ENCODE measurements at regions not wholly inside any gene's neighbourhood (a gene's known extent, or its start where the extent isn't known, plus 50 kb on each side); places are given as distances from the start of the nearest gene placed in this dataset.

GRCh38 chr9:2480255-2480837, 141.2 kb upstream of the VLDLR start:
- H3K4me2 ChIP-seq = no peak overlapping the region
- no peak for TF ChIP-seq Cebpa-rat (IDR thresholded peaks at IDR 0.05)
- no peak overlapping the region for H3K9ac ChIP-seq
- H3K4me3 ChIP-seq = no peak overlapping the region
- H3K4me1 ChIP-seq = peaks cover 1% of the 10 kb centered on the region; the same call in 1 of the 2 replicates
- H3K9me3 ChIP-seq = peaks cover 6% of the 10 kb centered on the region; the same call in 1 of the 2 replicates
- H3K27ac ChIP-seq = no peak overlapping the region
- no peaks in the 10 kb centered on the region for H3K27me3 ChIP-seq
- no peaks in the 10 kb centered on the region for H4K20me1 ChIP-seq
- peaks cover 5% of the 10 kb centered on the region; the same call in 1 of the 2 replicates for H3K36me3 ChIP-seq

GRCh38 chr9:2481216-2481615, 140.4 kb upstream of the VLDLR start:
- H3K4me3 ChIP-seq = no peak overlapping the region
- no peaks in the 10 kb centered on the region for H4K20me1 ChIP-seq

GRCh38 chr9:2486988-2487387, 134.6 kb upstream of the VLDLR start:
- no peak overlapping the region for H3K4me2 ChIP-seq
- H3K36me3 ChIP-seq = peaks cover 11% of the 10 kb centered on the region
- H3K9ac ChIP-seq = no peak overlapping the region
- H3K27ac ChIP-seq = no peak overlapping the region
- H3K27me3 ChIP-seq = no peaks in the 10 kb centered on the region
- peaks cover 6% of the 10 kb centered on the region; the same call in 1 of the 2 replicates for H3K9me3 ChIP-seq
- no peaks in the 10 kb centered on the region for H4K20me1 ChIP-seq
- H3K4me3 ChIP-seq = no peak overlapping the region
- TF ChIP-seq Cebpa-rat (IDR thresholded peaks at IDR 0.05) = no peak
- no peaks in the 10 kb centered on the region for H3K4me1 ChIP-seq

More at GRCh38 chr9:2481216-2481615, 140.4 kb upstream of the VLDLR start:
- H3K4me2 ChIP-seq = no peak overlapping the region
- no peak overlapping the region for H3K27ac ChIP-seq
- H3K4me1 ChIP-seq = no peaks in the 10 kb centered on the region
- peaks cover 5% of the 10 kb centered on the region; the same call in 1 of the 2 replicates for H3K36me3 ChIP-seq
- H3K9me3 ChIP-seq = peaks cover 6% of the 10 kb centered on the region; the same call in 1 of the 2 replicates
- TF ChIP-seq Cebpa-rat (IDR thresholded peaks at IDR 0.05) = no peak
- H3K9ac ChIP-seq = no peak overlapping the region
- no peaks in the 10 kb centered on the region for H3K27me3 ChIP-seq

GRCh38 chr9:2489838-2490314, 131.7 kb upstream of the VLDLR start:
- no peaks in the 10 kb centered on the region for H4K20me1 ChIP-seq
- H3K36me3 ChIP-seq = peaks cover 15% of the 10 kb centered on the region
- H3K4me1 ChIP-seq = no peaks in the 10 kb centered on the region
- no peak for TF ChIP-seq Cebpa-rat (IDR thresholded peaks at IDR 0.05)
- H3K9me3 ChIP-seq = peaks cover 2% of the 10 kb centered on the region; the same call in 1 of the 2 replicates
- no peak overlapping the region for H3K4me2 ChIP-seq
- no peak overlapping the region for H3K9ac ChIP-seq
- H3K27ac ChIP-seq = no peak overlapping the region
- no peak overlapping the region for H3K4me3 ChIP-seq
- H3K27me3 ChIP-seq = no peaks in the 10 kb centered on the region

GRCh38 chr9:2492161-2492560, 129.4 kb upstream of the VLDLR start:
- no peak overlapping the region for H3K4me3 ChIP-seq
- H3K36me3 ChIP-seq = peaks cover 13% of the 10 kb centered on the region; the same call in 1 of the 2 replicates
- no peaks in the 10 kb centered on the region for H3K27me3 ChIP-seq
- H3K9me3 ChIP-seq = no peaks in the 10 kb centered on the region
- no peak overlapping the region for H3K4me2 ChIP-seq
- H3K9ac ChIP-seq = no peak overlapping the region
- no peaks in the 10 kb centered on the region for H3K4me1 ChIP-seq
- TF ChIP-seq Cebpa-rat (IDR thresholded peaks at IDR 0.05) = no peak
- H4K20me1 ChIP-seq = no peaks in the 10 kb centered on the region
- H3K27ac ChIP-seq = no peak overlapping the region

- TF ChIP-seq Cebpa-rat (IDR thresholded peaks at IDR 0.05) = no peak
Observed at GRCh38 chr9:2493109-2493508, 128.5 kb upstream of the VLDLR start.

GRCh38 chr9:2493529-2493928, 128.1 kb upstream of the VLDLR start:
- no peaks in the 10 kb centered on the region for H3K27me3 ChIP-seq
- peaks cover 13% of the 10 kb centered on the region; the same call in 1 of the 2 replicates for H3K36me3 ChIP-seq
- no peak overlapping the region for H3K27ac ChIP-seq
- no peak overlapping the region for H3K9ac ChIP-seq
- no peak overlapping the region for H3K4me2 ChIP-seq
- no peaks in the 10 kb centered on the region for H3K4me1 ChIP-seq
- no peak for TF ChIP-seq Cebpa-rat (IDR thresholded peaks at IDR 0.05)
- H3K4me3 ChIP-seq = no peak overlapping the region
- H4K20me1 ChIP-seq = no peaks in the 10 kb centered on the region
- no peaks in the 10 kb centered on the region for H3K9me3 ChIP-seq

More at GRCh38 chr9:2493109-2493508, 128.5 kb upstream of the VLDLR start:
- no peak overlapping the region for H3K27ac ChIP-seq
- H4K20me1 ChIP-seq = no peaks in the 10 kb centered on the region
- no peaks in the 10 kb centered on the region for H3K4me1 ChIP-seq
- no peak overlapping the region for H3K4me2 ChIP-seq
- H3K4me3 ChIP-seq = no peak overlapping the region
- peaks cover 13% of the 10 kb centered on the region; the same call in 1 of the 2 replicates for H3K36me3 ChIP-seq
- H3K9ac ChIP-seq = no peak overlapping the region
- H3K27me3 ChIP-seq = no peaks in the 10 kb centered on the region
- H3K9me3 ChIP-seq = no peaks in the 10 kb centered on the region

GRCh38 chr9:2494562-2494961, 127.0 kb upstream of the VLDLR start:
- Histone ChIP-seq H3K9me3 (no peaks in the 10 kb centered on the region), H3K4me2 (no peak overlapping the region), H3K4me3 (no peak overlapping the region), H3K4me1 (no peaks in the 10 kb centered on the region), H3K9ac (no peak overlapping the region), H3K27ac (no peak overlapping the region), H3K36me3 (peaks cover 13% of the 10 kb centered on the region; the same call in 1 of the 2 replicates), H4K20me1 (no peaks in the 10 kb centered on the region), H3K27me3 (no peaks in the 10 kb centered on the region)
- TF ChIP-seq Cebpa-rat (IDR thresholded peaks at IDR 0.05) = no peak

- Histone ChIP-seq H3K9me3 (no peaks in the 10 kb centered on the region), H3K36me3 (peaks cover 13% of the 10 kb centered on the region; the same call in 1 of the 2 replicates), H3K9ac (no peak overlapping the region), H3K27ac (no peak overlapping the region), H3K4me2 (no peak overlapping the region), H3K27me3 (no peaks in the 10 kb centered on the region), H3K4me1 (no peaks in the 10 kb centered on the region), H4K20me1 (no peaks in the 10 kb centered on the region), H3K4me3 (no peak overlapping the region)
- no peak for TF ChIP-seq Cebpa-rat (IDR thresholded peaks at IDR 0.05)
Observed at GRCh38 chr9:2495221-2496005, 126.2 kb upstream of the VLDLR start.

GRCh38 chr9:2496169-2496568, 125.4 kb upstream of the VLDLR start:
- no peak for TF ChIP-seq Cebpa-rat (IDR thresholded peaks at IDR 0.05)
- no peak overlapping the region for H3K27ac ChIP-seq
- no peak overlapping the region for H3K9ac ChIP-seq
- H3K9me3 ChIP-seq = no peaks in the 10 kb centered on the region
- no peaks in the 10 kb centered on the region for H3K27me3 ChIP-seq
- no peaks in the 10 kb centered on the region for H3K4me1 ChIP-seq
- H3K4me3 ChIP-seq = no peak overlapping the region
- H3K4me2 ChIP-seq = no peak overlapping the region
- no peaks in the 10 kb centered on the region for H4K20me1 ChIP-seq
- peaks cover 13% of the 10 kb centered on the region; the same call in 1 of the 2 replicates for H3K36me3 ChIP-seq
